MM.1S (cell line): ENCODE measurements at regions not wholly inside any gene's neighbourhood (a gene's known extent, or its start where the extent isn't known, plus 50 kb on each side); places are given as distances from the start of the nearest gene placed in this dataset.

ENCODE experiments used
- EZH2 ChIP-seq: fragments of 300-600 bp; sonication (generic); optimal IDR thresholded peaks from 2 replicates; pipeline ENCODE3; 2017; ENCODE audit warnings: low read depth, mild to moderate bottlenecking, antibody characterized with exemption, low read length, mixed read lengths
- EZH2phosphoT487 ChIP-seq: fragments of 300-600 bp; sonication (generic); IDR thresholded peaks from 2 replicates; pipeline ENCODE4 v1.6.1; 2018; ENCODE audit warnings: antibody characterized with exemption, low read length
- TF ChIP-seq, protein P1 (sequence below): fragments of 300-600 bp; sonication (generic); IDR thresholded peaks from 2 replicates; pipeline ENCODE4 v1.5.1; 2016; ENCODE audit warnings: antibody characterized with exemption, low read length, mixed read lengths

DNA sequence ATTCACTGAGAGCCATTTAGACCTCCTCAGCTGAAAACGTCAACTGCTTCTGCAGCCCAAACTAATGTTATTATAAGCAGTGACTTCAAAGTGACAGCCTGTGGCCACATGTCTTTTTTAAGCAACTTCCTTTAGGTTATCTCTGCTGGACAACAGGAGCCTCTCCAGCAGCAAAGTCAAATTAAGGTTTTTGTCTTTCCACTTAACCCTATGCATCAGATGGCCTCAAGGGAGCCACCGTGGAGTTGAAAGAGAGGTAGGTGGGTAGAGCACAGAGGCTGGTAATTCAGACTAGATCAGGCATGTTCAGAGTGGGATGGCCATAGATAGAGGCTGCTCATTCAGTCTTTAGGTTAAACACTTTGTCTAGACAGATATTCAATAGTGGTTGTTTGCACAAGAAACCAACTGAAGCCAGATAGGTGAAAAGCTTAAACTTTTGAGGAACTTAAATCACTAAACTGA, 300.6 kb upstream of the ECI2 start:
- no peak for TF ChIP-seq EZH2
- TF ChIP-seq, protein P1, sequence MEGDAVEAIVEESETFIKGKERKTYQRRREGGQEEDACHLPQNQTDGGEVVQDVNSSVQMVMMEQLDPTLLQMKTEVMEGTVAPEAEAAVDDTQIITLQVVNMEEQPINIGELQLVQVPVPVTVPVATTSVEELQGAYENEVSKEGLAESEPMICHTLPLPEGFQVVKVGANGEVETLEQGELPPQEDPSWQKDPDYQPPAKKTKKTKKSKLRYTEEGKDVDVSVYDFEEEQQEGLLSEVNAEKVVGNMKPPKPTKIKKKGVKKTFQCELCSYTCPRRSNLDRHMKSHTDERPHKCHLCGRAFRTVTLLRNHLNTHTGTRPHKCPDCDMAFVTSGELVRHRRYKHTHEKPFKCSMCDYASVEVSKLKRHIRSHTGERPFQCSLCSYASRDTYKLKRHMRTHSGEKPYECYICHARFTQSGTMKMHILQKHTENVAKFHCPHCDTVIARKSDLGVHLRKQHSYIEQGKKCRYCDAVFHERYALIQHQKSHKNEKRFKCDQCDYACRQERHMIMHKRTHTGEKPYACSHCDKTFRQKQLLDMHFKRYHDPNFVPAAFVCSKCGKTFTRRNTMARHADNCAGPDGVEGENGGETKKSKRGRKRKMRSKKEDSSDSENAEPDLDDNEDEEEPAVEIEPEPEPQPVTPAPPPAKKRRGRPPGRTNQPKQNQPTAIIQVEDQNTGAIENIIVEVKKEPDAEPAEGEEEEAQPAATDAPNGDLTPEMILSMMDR, result no peak
- TF ChIP-seq EZH2phosphoT487, result no peak
